ENCODE measurements at regions not wholly inside any gene's neighbourhood (a gene's known extent, or its start where the extent isn't known, plus 50 kb on each side); places are given as distances from the start of the nearest gene placed in this dataset.
"Not testable (repeated sequence)": the region's sequence is repeated elsewhere in the genome, so short reads cannot be mapped to it uniquely, and the experiment has no call there.

DNA sequence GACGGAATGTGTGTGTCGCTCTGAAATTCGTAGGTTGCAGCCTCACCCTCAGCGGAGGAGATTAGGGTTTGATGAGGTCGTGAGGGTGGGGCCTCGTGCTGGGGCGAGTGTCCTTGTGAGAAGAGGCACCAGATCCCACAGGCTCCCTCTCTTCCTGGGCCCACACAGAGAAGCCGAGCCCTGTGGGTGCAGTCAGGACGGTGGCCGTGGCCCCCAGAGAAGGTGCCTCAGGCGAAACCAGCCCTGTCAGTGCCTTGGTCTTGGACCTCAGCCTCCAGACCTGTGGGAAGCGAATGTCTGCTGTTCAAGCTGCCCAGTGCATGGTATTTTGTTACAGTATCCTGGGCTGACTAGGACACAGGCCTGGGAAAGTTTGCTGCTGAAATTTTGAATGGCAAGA is 108.0 kb upstream of the ALKAL2 start:
- no peak for DNase-seq (ENCODE audit: low read depth)

GRCh38 chr2:393711-394696 is 106.1 kb upstream of the ALKAL2 start:
- peak; percentile 60 for DNase-seq (ENCODE audit: low read depth)

GRCh38 chr2:392926-393280 is 105.0 kb upstream of the ALKAL2 start:
- no peak for DNase-seq (ENCODE audit: low read depth)

DNA sequence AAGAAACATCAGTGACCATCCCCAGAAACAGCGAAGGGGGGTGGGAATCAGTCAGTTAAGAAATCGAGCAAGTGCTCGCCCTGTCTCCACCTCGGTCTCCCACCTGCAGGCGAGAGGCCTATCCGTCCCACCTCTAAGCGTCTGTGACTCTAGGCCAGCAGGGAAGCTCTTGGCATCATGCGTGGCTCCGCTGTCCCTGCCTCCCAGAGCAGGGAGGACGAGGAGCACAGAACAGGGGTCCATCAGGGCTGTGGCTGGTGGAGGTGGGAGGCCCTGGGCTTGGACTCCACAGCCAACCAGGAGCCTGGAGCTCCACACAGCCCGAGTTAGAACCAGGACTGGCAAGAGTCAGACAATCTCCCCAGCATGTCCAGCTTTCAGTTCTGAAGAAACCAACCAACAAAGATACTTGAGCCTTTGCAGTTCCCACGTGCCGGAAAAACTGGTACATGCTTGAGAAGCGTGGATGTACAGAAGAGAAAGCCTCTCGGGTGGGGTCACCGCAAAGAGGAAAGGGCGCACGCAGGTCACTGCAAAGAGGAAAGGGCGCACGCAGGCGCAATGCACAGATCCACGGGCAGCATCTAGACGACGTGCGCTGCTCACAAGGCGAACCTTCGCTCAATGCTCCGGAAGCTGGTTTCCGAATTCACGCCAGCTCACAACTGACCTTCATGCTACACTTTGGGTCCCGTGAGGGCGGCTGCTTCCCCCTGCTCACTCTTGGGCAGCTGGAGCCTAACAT is 104.5 kb upstream of the ALKAL2 start:
- DNase-seq (ENCODE audit: low read depth), result no peak

- no peak for DNase-seq (ENCODE audit: low read depth)
These were observed 103.8 kb upstream of the ALKAL2 start for GRCh38 chr2:391696-392095.

GRCh38 chr2:390959-391358 is 103.1 kb upstream of the ALKAL2 start:
- DNase-seq (ENCODE audit: low read depth), result no peak

- not testable (repeated sequence) for DNase-seq (ENCODE audit: low read depth)
These were observed 102.1 kb upstream of the ALKAL2 start for GRCh38 chr2:389985-390384.

DNA sequence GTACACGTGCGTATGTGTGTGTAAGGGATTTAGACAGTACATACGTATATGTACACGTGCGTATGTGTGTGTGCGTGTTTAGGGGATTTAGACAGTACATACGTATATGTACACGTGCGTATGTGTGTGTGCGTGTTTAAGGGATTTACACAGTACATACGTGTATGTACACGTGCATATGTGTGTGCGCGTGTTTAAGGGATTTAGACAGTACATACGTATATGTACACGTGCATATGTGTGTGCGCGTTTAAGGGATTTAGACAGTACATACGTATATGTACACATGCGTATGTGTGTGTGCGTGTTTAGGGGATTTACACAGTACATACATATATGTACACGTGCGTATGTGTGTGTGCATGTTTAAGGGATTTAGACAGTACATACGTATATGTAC is 100.9 kb upstream of the ALKAL2 start:
- DNase-seq (ENCODE audit: low read depth), result not testable (repeated sequence)

DNA sequence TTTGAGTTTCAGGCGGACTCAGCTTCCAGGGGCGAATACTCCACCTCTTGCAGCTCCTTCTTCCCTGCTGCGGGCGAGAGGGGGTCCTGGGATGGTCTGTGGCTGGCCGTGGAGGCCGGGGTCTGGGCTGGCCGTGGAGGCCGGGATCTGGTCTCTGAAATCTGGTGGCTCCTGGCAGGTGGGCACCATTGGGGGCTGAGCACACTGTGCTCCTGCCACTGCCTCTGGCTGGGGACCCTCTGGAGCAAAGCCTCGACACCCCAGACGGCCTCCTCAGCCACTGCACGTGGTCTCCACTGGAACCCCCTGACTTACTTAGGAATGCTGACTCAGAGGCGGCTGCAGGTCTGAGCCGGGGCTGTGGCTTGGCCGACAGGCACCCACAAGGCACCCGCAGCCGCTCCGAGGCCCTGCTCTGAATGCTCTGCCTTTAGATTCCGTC is 100.1 kb upstream of the ALKAL2 start:
- no peak for DNase-seq (ENCODE audit: low read depth)

- no peak for DNase-seq (ENCODE audit: low read depth)
These were observed 98.7 kb upstream of the ALKAL2 start for GRCh38 chr2:386406-387103.

DNA sequence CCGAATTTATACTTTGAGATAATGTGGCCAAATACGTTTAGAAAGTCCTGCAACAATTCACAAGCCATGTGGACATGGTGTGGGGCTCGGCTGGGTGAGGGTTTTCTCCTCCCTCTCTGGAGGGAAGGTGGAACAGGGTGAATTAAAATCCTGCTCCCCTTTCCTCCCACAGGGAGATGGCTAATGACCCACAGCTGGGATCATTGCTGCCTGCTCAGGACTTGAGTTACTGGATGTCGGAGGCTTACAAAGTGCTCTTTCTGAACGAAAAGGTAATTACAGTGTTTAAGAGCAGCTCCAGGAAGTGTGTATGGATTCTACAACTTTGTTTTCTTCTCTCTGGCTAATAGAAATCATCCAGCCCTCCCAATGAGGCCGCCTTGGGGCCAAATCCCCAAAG is 97.9 kb upstream of the ALKAL2 start:
- DNase-seq (ENCODE audit: low read depth), result no peak

DNA sequence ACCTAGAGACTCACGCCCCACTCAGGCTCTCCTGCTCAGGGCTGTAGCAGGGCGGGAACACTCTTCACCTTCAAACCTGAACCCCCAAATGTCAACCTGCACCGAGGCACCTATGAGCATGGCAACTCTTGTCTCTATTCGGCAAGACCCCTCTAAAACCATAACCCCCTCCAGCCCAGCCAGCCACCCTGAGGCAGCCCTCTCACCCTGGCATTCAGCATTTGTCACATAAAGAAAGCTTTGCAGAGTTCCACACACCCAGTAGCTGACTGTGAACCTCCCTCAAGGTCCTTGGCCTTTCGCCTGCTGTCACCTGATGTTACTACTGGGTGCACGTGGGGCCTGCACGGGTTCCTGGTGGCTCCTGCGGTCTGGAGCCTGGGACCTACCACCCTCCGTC is 97.2 kb upstream of the ALKAL2 start:
- no peak for DNase-seq (ENCODE audit: low read depth)

- DNase-seq (ENCODE audit: low read depth), result no peak
These were observed 96.0 kb upstream of the ALKAL2 start for GRCh38 chr2:383888-384287.

- DNase-seq (ENCODE audit: low read depth), result no peak
These were observed 95.3 kb upstream of the ALKAL2 start for GRCh38 chr2:383178-383577.

DNA sequence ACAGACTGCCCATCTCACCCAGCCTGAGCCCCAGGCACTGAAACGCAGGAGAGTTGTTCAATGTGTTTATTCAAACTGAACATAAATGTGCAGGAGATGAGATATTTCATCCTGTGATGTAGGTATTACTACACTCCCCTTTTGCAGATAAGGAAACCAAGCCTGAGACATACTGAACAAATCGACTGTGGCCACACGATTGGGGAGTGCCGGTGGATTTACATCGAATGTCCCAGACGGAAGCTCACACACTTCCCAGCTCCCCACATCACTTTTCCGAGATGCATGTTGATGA is 94.8 kb upstream of the ALKAL2 start:
- DNase-seq (ENCODE audit: low read depth), result no peak

- DNase-seq (ENCODE audit: low read depth), result no peak
These were observed 94.2 kb upstream of the ALKAL2 start for GRCh38 chr2:381941-382727.

DNA sequence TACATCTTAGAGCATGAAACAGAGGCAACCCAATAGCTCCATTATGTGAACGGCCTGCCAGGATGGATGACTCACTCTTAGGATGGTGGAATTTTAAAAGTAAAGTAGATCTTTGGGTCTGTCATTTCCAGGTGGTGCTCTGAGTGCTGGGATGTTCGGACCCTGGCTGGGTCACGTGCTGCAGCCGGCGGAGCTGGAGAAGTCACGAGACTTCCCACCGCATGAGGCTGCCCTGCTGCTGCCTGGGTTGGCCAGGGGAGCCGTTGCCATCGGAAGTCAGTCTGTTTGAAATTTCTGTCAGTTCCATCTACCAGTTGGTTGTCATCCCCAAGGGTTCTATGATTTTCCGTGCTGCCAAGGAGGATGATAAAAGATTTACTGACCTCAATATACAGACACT is 93.3 kb upstream of the ALKAL2 start:
- DNase-seq (ENCODE audit: low read depth), result no peak

GRCh38 chr2:380772-381171 is 92.9 kb upstream of the ALKAL2 start:
- DNase-seq (ENCODE audit: low read depth), result no peak

DNA sequence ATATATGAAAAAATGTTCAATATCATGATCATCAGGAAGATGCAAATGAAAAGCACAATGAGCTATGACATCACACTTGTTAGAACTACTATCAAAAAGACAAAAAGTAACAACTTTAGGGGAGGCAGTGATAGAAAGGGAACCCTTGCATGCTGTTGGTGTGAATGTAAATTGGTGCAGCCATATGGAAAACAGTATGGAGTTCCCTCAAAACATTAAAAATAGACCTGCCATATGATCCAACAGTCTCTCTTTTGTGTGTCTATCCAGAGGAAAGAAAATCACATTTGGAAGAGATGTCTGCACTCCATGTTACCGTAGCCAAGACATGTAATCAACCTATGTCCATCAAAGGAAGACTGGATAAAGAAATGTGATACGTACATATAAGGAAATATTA is 92.3 kb upstream of the ALKAL2 start:
- DNase-seq (ENCODE audit: low read depth), result no peak

DNA sequence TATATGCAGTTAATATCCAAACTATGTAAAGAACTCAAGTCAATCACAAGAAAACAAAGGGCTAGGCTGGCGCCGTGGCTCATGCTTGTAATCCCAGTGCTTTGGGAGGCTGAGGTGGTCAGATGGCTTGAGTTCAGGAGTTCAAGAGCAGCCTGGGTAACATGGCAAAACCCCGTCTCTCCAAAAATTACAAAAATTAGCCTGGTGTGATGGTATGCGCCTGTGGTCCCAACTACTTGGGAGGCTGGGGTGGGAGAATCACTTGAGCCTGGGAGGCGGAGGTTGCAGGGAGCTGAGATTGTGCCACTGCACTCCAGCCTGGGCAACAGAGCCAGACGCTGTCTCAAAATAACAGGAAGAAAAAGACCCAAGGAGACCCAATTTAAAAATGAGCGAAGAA is 91.9 kb upstream of the ALKAL2 start:
- DNase-seq (ENCODE audit: low read depth), result no peak

DNA sequence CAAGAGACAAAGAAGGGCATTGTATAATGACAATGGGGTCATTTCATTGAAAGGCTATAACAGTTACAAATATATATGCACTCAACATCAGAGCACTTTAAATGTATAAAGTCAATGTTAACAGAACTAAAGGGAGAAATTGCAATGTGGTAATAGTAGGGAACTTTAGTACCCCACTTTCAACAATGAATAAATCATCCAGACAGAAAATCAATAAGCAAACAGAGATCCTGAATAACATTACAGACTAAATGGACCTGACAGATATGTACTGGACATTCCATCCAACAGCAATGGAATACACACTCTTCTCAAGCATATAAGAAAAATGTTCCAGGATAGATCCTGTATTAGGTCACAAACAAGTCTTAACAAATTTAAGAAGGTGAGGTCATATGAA is 90.5 kb upstream of the ALKAL2 start:
- no peak for DNase-seq (ENCODE audit: low read depth)

DNA sequence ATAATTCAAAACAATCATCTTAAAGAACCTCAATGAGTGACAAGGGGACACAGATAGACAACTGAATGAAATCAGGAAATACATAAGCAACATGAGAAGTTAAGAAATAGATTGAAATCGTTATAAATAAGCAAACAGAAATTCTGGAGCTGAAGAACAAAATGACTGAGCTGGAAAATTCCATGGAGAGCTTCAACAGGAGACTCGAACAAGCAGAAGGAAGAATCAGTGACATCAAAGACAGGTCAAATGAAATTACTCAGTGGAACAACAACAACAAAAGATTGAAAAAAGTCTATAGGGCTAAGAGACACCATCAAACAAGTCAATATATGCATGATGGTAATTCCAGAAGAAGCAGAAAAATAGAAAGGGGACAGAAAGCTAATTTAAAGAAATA is 89.5 kb upstream of the ALKAL2 start:
- DNase-seq (ENCODE audit: low read depth), result no peak

All from T follicular helper cell (primary cell).